K562 (cell line): ENCODE measurements at regions not wholly inside any gene's neighbourhood (a gene's known extent, or its start where the extent isn't known, plus 50 kb on each side); places are given as distances from the start of the nearest gene placed in this dataset.

Experiments
- ATAC-seq: fragments of 200-7000 bp; cut with Tn5 transposase; 3 replicates; pipeline ENCODE4 v1.9.1; 2020; ENCODE audit warnings: moderate library complexity
- BruUV-seq: library from RNA; stranded (reverse); fragments of 400-500 nt; replicated peaks from 2 replicates; lab custom pipeline; 2021; lab: Mats Ljungman, UMichigan
- CTCF ChIA-PET: fragments of 300-600 bp; formaldehyde crosslinking; extraction: SDS; loops from one replicate; lab custom pipeline; 2021; ENCODE audit warnings: low intra/inter-chr PET ratio; lab: Yijun Ruan, JAX
- POLR2A ChIA-PET: fragments of 300-600, 350-650 bp; sonication (Branson Sonifier 250); formaldehyde crosslinking; extraction: SDS; loops from one replicate; lab custom pipeline; 2021; ENCODE audit warnings: antibody characterized with exemption, inconsistent platforms; lab: Yijun Ruan, JAX
- DNase-seq, 4 experiments: peaks; one replicate each; pipeline versions ENCODE4 v3.0.0 to v3.0.0-alpha.2; 2011 to 2018; ENCODE audit warnings: low spot score in 3 of 4, mixed read lengths in 3 of 4; ENCODE audit errors: extremely low read depth in 1 of 4
- FAIRE-seq: peaks from 2 replicates; lab custom pipeline; 2011; peaks lifted over from hg19 to GRCh38; lab: Jason Lieb, UNC
- H2AFZ ChIP-seq: 2 replicates; pipeline ENCODE4 v1.6.0; 2011; ENCODE audit warnings: low read depth, low read length, control low read depth, inconsistent platforms
- H3K27ac ChIP-seq: fragments of 200-600 bp; 3 replicates; pipeline ENCODE4 v1.8.0; 2011; ENCODE audit warnings: low read depth, mild to moderate bottlenecking, control low read depth, inconsistent platforms, low read length, moderate library complexity, mixed read lengths; ENCODE audit errors: extremely low read depth
- H3K27me3 ChIP-seq, 2 experiments: fragments of 300-600 bp in 1 of 2; 2 replicates in 1 of 2; 3 replicates in 1 of 2; pipeline versions ENCODE4 v1.6.0 to v1.8.0; 2011; ENCODE audit warnings: inconsistent platforms in 2 of 2, low read length in 2 of 2, mild to moderate bottlenecking in 1 of 2, mixed read lengths in 1 of 2, moderate library complexity in 1 of 2; ENCODE audit not compliant: control insufficient read depth in 2 of 2, insufficient read depth in 2 of 2
- H3K36me3 ChIP-seq: fragments of 300-600 bp; 3 replicates; pipeline ENCODE4 v1.8.0; 2011; ENCODE audit warnings: mild to moderate bottlenecking, low read length, inconsistent platforms; ENCODE audit not compliant: control insufficient read depth, insufficient read depth
- H3K4me1 ChIP-seq, 2 experiments: fragments of 200-600 bp in 1 of 2; replicated peaks in 1 of 2; 2 replicates in 1 of 2; 3 replicates in 1 of 2; pipeline versions ENCODE4 v1.5.1 to v1.8.0; 2011; ENCODE audit warnings: inconsistent platforms in 2 of 2, low read length in 2 of 2, mild to moderate bottlenecking in 1 of 2, mixed read lengths in 1 of 2, moderate library complexity in 1 of 2; ENCODE audit not compliant: control insufficient read depth in 2 of 2, insufficient read depth in 2 of 2
- H3K4me2 ChIP-seq: 2 replicates; pipeline ENCODE4 v1.6.1; 2011; ENCODE audit warnings: low read length, control low read depth, inconsistent platforms, mixed read lengths; ENCODE audit not compliant: insufficient read depth
- H3K4me3 ChIP-seq: fragments of 200-600 bp; sonication (generic), shearing (Covaris generic); 2 replicates; pipeline ENCODE4 v1.5.1; 2016; ENCODE audit warnings: control low read depth, inconsistent platforms
- H3K79me2 ChIP-seq: fragments of 200-600 bp; 3 replicates; pipeline ENCODE4 v1.8.0; 2011; ENCODE audit warnings: low read length, inconsistent platforms; ENCODE audit not compliant: control insufficient read depth, insufficient read depth
- H3K9ac ChIP-seq, 2 experiments: 2 replicates each; pipeline versions ENCODE4 v1.6.0 to v1.6.1; 2011; ENCODE audit warnings: low read depth in 2 of 2, low read length in 2 of 2, control low read depth in 1 of 2, inconsistent platforms in 1 of 2, mild to moderate bottlenecking in 1 of 2, mixed read lengths in 1 of 2; ENCODE audit not compliant: insufficient read depth in 1 of 2
- H3K9me1 ChIP-seq: one replicate; pipeline ENCODE4 v1.6.0; 2011; ENCODE audit warnings: inconsistent platforms, mild to moderate bottlenecking, low read length, moderate library complexity; ENCODE audit not compliant: control insufficient read depth, insufficient read depth
- H3K9me3 ChIP-seq: replicated peaks from 2 replicates; pipeline ENCODE4 v1.5.1; 2011; ENCODE audit warnings: low read depth, low read length, inconsistent platforms; ENCODE audit not compliant: control insufficient read depth, insufficient read depth
- H4K20me1 ChIP-seq: replicated peaks from 2 replicates; pipeline ENCODE4 v1.6.1; 2011; ENCODE audit warnings: low read length, inconsistent platforms, mixed read lengths; ENCODE audit not compliant: control insufficient read depth, insufficient read depth
- HDAC1 ChIP-seq, 2 experiments: fragments of 450-650 bp; IDR thresholded peaks; 2 replicates each; pipeline ENCODE4 v1.6.1; 2016 to 2017; ENCODE audit warnings: inconsistent platforms in 1 of 2, mild to moderate bottlenecking in 1 of 2, moderate library complexity in 1 of 2
- HDAC2 ChIP-seq: fragments of 450-650 bp; IDR thresholded peaks from 2 replicates; pipeline ENCODE4 v1.6.1; 2016; ENCODE audit warnings: mild to moderate bottlenecking
- ILF3 ChIP-seq: fragments of 450-650 bp; IDR thresholded peaks from 2 replicates; pipeline ENCODE4 v1.6.1; 2018; ENCODE audit warnings: antibody characterized with exemption, mild to moderate bottlenecking, moderate library complexity, borderline replicate concordance
- NFIC ChIP-seq: fragments of 450-650 bp; IDR thresholded peaks from 2 replicates; pipeline ENCODE4 v1.6.1; 2017; ENCODE audit warnings: mild to moderate bottlenecking, inconsistent platforms
- NR1H2 ChIP-seq: sonication (generic); formaldehyde crosslinking; IDR thresholded peaks from 2 replicates; pipeline ENCODE4 v1.4.0; 2020; ENCODE audit warnings: mild to moderate bottlenecking, missing genetic modification reagents
- ZKSCAN3 ChIP-seq: fragments of 250-450 bp; sonication (Bioruptor Pico); IDR thresholded peaks from 2 replicates; pipeline ENCODE4 v1.4.0; 2020
- WGBS: fragments of 100-300 bp; shearing (Covaris generic); methylation state at CpG from one replicate; pipeline ENCODE4 v1.1.6; 2016; ENCODE audit warnings: low coverage, mixed read lengths; ENCODE audit not compliant: insufficient coverage; ENCODE audit errors: missing lambda C conversion rate; 5-methylcytosine and 5-hydroxymethylcytosine counted together
- in situ Hi-C: fragments of 300-500 bp; cut with MboI; formaldehyde crosslinking; loops from 4 replicates; pipeline ENCODE4 v1.15.0; 2018; ENCODE audit warnings: inconsistent platforms, mixed read lengths
- intact Hi-C: fragments of 100-400 bp; cut with micrococcal nuclease; formaldehyde crosslinking; loops from 2 replicates; pipeline ENCODE4 v1.14.2; 2022
- TF ChIP-seq, protein P1 (sequence below): fragments of 250-450 bp; sonication (Bioruptor Pico); IDR thresholded peaks from 2 replicates; pipeline ENCODE4 v1.5.0; 2021; ENCODE audit warnings: mild to moderate bottlenecking, moderate library complexity

DNA sequence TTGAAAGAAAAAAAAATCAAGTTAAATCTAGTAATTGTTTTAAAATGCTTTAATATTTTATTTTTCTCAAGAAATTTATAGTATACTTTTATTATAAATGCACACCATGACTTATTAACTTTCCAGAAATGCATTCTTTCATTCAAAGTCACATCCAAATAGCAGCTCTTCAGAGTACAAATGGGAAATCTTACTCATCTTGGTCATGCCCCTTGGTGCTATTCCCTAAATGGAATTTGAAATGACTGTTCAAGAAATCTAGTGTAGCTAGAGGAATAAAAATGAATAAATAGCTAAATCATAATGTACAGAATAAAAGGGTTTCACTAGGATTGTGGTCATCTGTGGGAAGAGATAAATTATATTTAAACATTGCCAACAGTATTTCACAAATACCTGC lies 1139.7 kb downstream of the PCDH18 start (continued):
- TF ChIP-seq, protein P1, sequence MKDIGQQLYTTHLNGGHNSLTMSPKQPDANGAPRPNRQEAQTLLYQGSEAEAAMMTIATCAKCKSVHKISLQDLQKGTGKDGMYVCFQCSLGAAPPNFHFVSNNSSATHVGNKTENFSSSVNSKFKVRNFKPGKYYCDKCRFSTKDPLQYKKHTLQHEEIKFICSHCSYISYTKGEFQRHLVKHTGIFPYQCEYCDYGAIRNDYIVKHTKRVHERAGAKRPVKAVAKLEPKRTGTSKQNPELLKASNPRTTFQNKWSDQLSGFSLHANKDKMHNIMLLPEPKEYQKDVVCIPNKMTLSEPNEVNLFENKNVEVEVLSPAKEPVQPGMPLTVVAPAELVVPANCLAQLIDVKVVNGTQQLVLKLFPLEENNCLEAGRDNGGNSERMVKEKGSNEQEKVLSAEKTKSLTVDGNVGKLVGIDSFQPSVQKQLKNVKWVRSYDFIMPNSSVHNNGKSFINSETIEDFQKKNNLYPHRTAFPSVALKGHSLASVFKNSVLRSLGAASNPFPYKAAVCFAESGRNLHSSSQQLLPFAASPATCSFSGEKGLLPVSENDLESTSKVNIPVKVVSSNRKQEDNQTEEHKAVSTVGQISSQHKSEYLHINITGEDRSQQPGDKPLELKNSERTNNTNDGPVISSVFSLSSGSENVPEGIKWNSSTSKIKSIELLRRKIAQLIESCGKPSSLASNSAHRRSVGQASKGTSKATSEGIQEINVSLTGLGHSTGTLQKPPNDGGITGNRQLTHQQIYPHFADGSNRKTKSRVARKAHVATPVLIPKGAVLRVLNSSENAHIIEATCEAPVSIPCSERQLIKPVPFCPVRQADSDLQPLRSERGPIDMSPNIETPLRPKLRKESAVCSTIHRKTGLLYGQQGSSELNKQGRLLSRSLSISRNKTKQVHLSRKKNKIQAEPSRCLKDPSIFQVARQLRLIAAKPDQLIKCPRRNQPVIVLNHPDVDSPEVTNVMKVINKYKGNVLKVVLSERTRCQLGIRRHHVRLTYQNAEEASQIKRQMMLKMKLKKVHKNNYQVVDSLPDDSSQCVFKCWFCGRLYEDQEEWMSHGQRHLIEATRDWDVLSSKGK (CRISPR knock-in tag): no peak
- TF ChIP-seq HDAC1 (IDR thresholded peaks at IDR 0.05): no peak
- TF ChIP-seq NR1H2 (CRISPR knock-in tag): no peak
- TF ChIP-seq HDAC2: no peak
- no peak for TF ChIP-seq ZKSCAN3 (CRISPR knock-in tag)

DNA sequence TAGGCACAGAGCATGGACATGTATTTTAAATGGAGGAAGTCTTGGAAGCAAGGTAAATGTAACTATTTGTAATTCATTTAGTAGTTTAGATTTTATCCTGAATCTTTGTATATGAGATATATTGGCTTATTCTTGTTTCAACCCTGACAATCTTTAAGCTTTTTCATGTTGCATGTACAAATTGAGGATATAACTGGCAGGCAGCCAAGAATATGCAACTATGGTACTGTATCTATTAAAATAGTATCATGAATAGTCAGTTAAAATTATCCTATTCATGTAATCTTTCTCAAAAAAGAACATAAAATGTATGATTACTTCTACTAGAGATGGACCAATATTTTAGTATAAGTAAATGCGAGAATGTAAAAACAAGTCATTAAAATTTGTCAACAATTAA lies 1141.5 kb downstream of the PCDH18 start:
- H3K36me3 ChIP-seq: no peaks in the 10 kb centered on the region
- no TSS peak for BruUV-seq
- H2AFZ ChIP-seq: no peak overlapping the region
- H3K4me3 ChIP-seq: no peak overlapping the region
- DNase-seq: no peak
- WGBS: 0% methylated on average over 1 of the region's 1 CpG
- in situ Hi-C loops: no loop called here
- H3K4me1 ChIP-seq: no peaks in the 10 kb centered on the region
- H3K79me2 ChIP-seq: no peaks in the 10 kb centered on the region
- no peak overlapping the region for H3K27ac ChIP-seq
- ChIA-PET CTCF (no interaction called here), POLR2A (no interaction called here)
- no peaks in the 10 kb centered on the region for H3K9me3 ChIP-seq
- H3K9me1 ChIP-seq: no peaks in the 10 kb centered on the region
- no peak for ATAC-seq
- TF ChIP-seq NFIC (peak; percentile 71), ILF3 (no peak)
- H3K9ac ChIP-seq: no peak overlapping the region
- FAIRE-seq: no peak
- no peaks in the 10 kb centered on the region for H3K27me3 ChIP-seq
- no peaks in the 10 kb centered on the region for H4K20me1 ChIP-seq
- H3K4me2 ChIP-seq: no peak overlapping the region
- intact Hi-C loops: no loop called here
